ENCODE measurements at regions not wholly inside any gene's neighbourhood (a gene's known extent, or its start where the extent isn't known, plus 50 kb on each side); places are given as distances from the start of the nearest gene placed in this dataset.

GRCh38 chr4:10285028-10285427 lies 168.4 kb upstream of the WDR1 start:
- H2BK120ac ChIP-seq (ENCODE audit: low read depth, low read length) = no peak overlapping the region
- no peak overlapping the region for H2BK5ac ChIP-seq (ENCODE audit: low read length)
- peak overlapping the region; percentile 93 for H4K8ac ChIP-seq (ENCODE audit: low read depth, low read length)
- H2BK15ac ChIP-seq (ENCODE audit: low read length) = no peak overlapping the region
- H3K36me3 ChIP-seq (replicated peaks in 1 of 2; ENCODE audit: control insufficient read depth in 2 of 2, insufficient read depth in 2 of 2, low read length in 2 of 2) = no peaks in the 10 kb centered on the region
- no peak overlapping the region for H4K91ac ChIP-seq (ENCODE audit: low read depth, low read length, poor library complexity)
- no peak overlapping the region for H2AFZ ChIP-seq (ENCODE audit: low read length)
- no peak overlapping the region for H3K4me2 ChIP-seq (ENCODE audit: insufficient read depth, low read length, poor library complexity, severe bottlenecking)
- no peaks in the 10 kb centered on the region for H3K9me3 ChIP-seq (replicated peaks in 1 of 2; ENCODE audit: control insufficient read depth in 2 of 2, insufficient read depth in 1 of 2, low read depth in 1 of 2, low read length in 2 of 2)
- no peak overlapping the region for H3K27ac ChIP-seq (replicated peaks; ENCODE audit: low read length)
- H2AK5ac ChIP-seq (ENCODE audit: low read depth, low read length) = no peak overlapping the region
- no peak overlapping the region for H3K4me3 ChIP-seq (ENCODE audit: low read length in 2 of 2)
- no peak for DNase-seq (ENCODE audit: low spot score)
- H3K23ac ChIP-seq (ENCODE audit: low read depth, low read length, poor library complexity) = no peak overlapping the region
- H2BK12ac ChIP-seq (ENCODE audit: low read length) = no peak overlapping the region
- no peak overlapping the region for H3K14ac ChIP-seq (ENCODE audit: low read length)
- no peak overlapping the region for H3K4ac ChIP-seq (ENCODE audit: low read length)
- H3K27me3 ChIP-seq (ENCODE audit: control insufficient read depth in 3 of 3, insufficient read depth in 3 of 3, low read depth in 1 of 3, low read length in 3 of 3) = no peaks in the 10 kb centered on the region
- no CpG with 5 or more reads among the region's 3 CpGs for WGBS, 2 donors (ENCODE audit: extremely low coverage in 2 of 2, insufficient read length in 2 of 2, insufficient replicate concordance in 1 of 2)
- no peak overlapping the region for H3K18ac ChIP-seq (ENCODE audit: low read length)
- no peak overlapping the region for H3K9ac ChIP-seq (ENCODE audit: low read depth, low read length, poor library complexity)
- H3K4me1 ChIP-seq (ENCODE audit: control insufficient read depth in 2 of 2, insufficient read depth in 1 of 2, low read depth in 1 of 2, low read length in 2 of 2) = peaks cover 0 to 3% of the 10 kb centered on the region in 2 donors
- H3K79me1 ChIP-seq (ENCODE audit: low read depth, low read length) = no peaks in the 10 kb centered on the region

DNA sequence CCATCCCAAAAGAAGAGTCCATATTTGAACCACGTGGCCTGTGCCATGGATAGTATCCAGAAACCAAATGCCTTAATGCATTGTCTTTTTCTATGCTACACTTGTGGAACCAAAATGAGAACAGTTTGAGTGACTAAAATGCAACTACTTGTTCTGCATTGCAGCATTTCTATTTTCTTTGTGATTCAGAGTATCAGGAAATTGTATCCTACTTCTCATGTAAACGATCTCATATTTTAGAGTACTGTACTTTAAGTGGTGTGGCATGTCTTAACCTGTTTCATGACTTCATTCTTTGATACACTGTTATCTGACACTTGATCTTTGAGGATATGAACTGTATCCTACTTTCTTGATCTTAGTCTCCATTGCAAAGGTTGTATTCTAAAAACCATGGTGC lies 167.2 kb upstream of the WDR1 start:
- Histone ChIP-seq H4K91ac (ENCODE audit: low read depth, low read length, poor library complexity) (no peak overlapping the region), H2AFZ (ENCODE audit: low read length) (no peak overlapping the region), H3K36me3 (replicated peaks in 1 of 2; ENCODE audit: control insufficient read depth in 2 of 2, insufficient read depth in 2 of 2, low read length in 2 of 2) (no peaks in the 10 kb centered on the region), H3K23ac (ENCODE audit: low read depth, low read length, poor library complexity) (no peak overlapping the region), H3K27me3 (ENCODE audit: control insufficient read depth in 3 of 3, insufficient read depth in 3 of 3, low read depth in 1 of 3, low read length in 3 of 3) (no peaks in the 10 kb centered on the region), H3K14ac (ENCODE audit: low read length) (no peak overlapping the region), H3K4me2 (ENCODE audit: insufficient read depth, low read length, poor library complexity, severe bottlenecking) (no peak overlapping the region), H3K4me1 (ENCODE audit: control insufficient read depth in 2 of 2, insufficient read depth in 1 of 2, low read depth in 1 of 2, low read length in 2 of 2) (peaks cover 0 to 3% of the 10 kb centered on the region in 2 donors), H3K27ac (replicated peaks; ENCODE audit: low read length) (no peak overlapping the region), H3K4me3 (ENCODE audit: low read length in 2 of 2) (no peak overlapping the region), H2AK5ac (ENCODE audit: low read depth, low read length) (no peak overlapping the region), H2BK12ac (ENCODE audit: low read length) (no peak overlapping the region), H4K8ac (ENCODE audit: low read depth, low read length) (no peak overlapping the region), H3K4ac (ENCODE audit: low read length) (no peak overlapping the region), H3K9ac (ENCODE audit: low read depth, low read length, poor library complexity) (no peak overlapping the region), H3K18ac (ENCODE audit: low read length) (no peak overlapping the region), H2BK5ac (ENCODE audit: low read length) (no peak overlapping the region), H3K9me3 (replicated peaks in 1 of 2; ENCODE audit: control insufficient read depth in 2 of 2, insufficient read depth in 1 of 2, low read depth in 1 of 2, low read length in 2 of 2) (no peaks in the 10 kb centered on the region), H3K79me1 (ENCODE audit: low read depth, low read length) (no peaks in the 10 kb centered on the region), H2BK15ac (ENCODE audit: low read length) (no peak overlapping the region), H2BK120ac (ENCODE audit: low read depth, low read length) (no peak overlapping the region)
- no CpG with 5 or more reads among the region's 2 CpGs for WGBS, 2 donors (ENCODE audit: extremely low coverage in 2 of 2, insufficient read length in 2 of 2, insufficient replicate concordance in 1 of 2)
- no peak for DNase-seq (ENCODE audit: low spot score)

GRCh38 chr4:10281996-10282395 lies 165.4 kb upstream of the WDR1 start:
- no peak overlapping the region for H3K27ac ChIP-seq (replicated peaks; ENCODE audit: low read length)
- no peak for DNase-seq (ENCODE audit: low spot score)
- H3K18ac ChIP-seq (ENCODE audit: low read length) = no peak overlapping the region
- no peak overlapping the region for H4K8ac ChIP-seq (ENCODE audit: low read depth, low read length)
- H3K14ac ChIP-seq (ENCODE audit: low read length) = no peak overlapping the region
- no peaks in the 10 kb centered on the region for H3K9me3 ChIP-seq (replicated peaks in 1 of 2; ENCODE audit: control insufficient read depth in 2 of 2, insufficient read depth in 1 of 2, low read depth in 1 of 2, low read length in 2 of 2)
- no peaks in the 10 kb centered on the region for H3K79me1 ChIP-seq (ENCODE audit: low read depth, low read length)
- no CpG with 5 or more reads among the region's 3 CpGs for WGBS, 2 donors (ENCODE audit: extremely low coverage in 2 of 2, insufficient read length in 2 of 2, insufficient replicate concordance in 1 of 2)
- H2BK120ac ChIP-seq (ENCODE audit: low read depth, low read length) = no peak overlapping the region
- no peak overlapping the region for H3K4ac ChIP-seq (ENCODE audit: low read length)
- no peak overlapping the region for H2BK12ac ChIP-seq (ENCODE audit: low read length)
- H3K36me3 ChIP-seq (replicated peaks in 1 of 2; ENCODE audit: control insufficient read depth in 2 of 2, insufficient read depth in 2 of 2, low read length in 2 of 2) = no peaks in the 10 kb centered on the region
- no peak overlapping the region for H3K4me2 ChIP-seq (ENCODE audit: insufficient read depth, low read length, poor library complexity, severe bottlenecking)
- H3K27me3 ChIP-seq (ENCODE audit: control insufficient read depth in 3 of 3, insufficient read depth in 3 of 3, low read depth in 1 of 3, low read length in 3 of 3) = no peaks in the 10 kb centered on the region
- H3K4me1 ChIP-seq (ENCODE audit: control insufficient read depth in 2 of 2, insufficient read depth in 1 of 2, low read depth in 1 of 2, low read length in 2 of 2) = peaks cover 0 to 3% of the 10 kb centered on the region in 2 donors
- no peak overlapping the region for H2AK5ac ChIP-seq (ENCODE audit: low read depth, low read length)
- H3K4me3 ChIP-seq (ENCODE audit: low read length in 2 of 2) = no peak overlapping the region
- H2BK15ac ChIP-seq (ENCODE audit: low read length) = no peak overlapping the region
- no peak overlapping the region for H2AFZ ChIP-seq (ENCODE audit: low read length)
- no peak overlapping the region for H3K9ac ChIP-seq (ENCODE audit: low read depth, low read length, poor library complexity)
- no peak overlapping the region for H3K23ac ChIP-seq (ENCODE audit: low read depth, low read length, poor library complexity)
- no peak overlapping the region for H2BK5ac ChIP-seq (ENCODE audit: low read length)
- H4K91ac ChIP-seq (ENCODE audit: low read depth, low read length, poor library complexity) = no peak overlapping the region

- DNase-seq (ENCODE audit: low spot score) = no peak
- no peak overlapping the region for H2BK12ac ChIP-seq (ENCODE audit: low read length)
- H2AFZ ChIP-seq (ENCODE audit: low read length) = no peak overlapping the region
- H4K8ac ChIP-seq (ENCODE audit: low read depth, low read length) = no peak overlapping the region
- no peak overlapping the region for H3K4me2 ChIP-seq (ENCODE audit: insufficient read depth, low read length, poor library complexity, severe bottlenecking)
- H3K9me3 ChIP-seq (replicated peaks in 1 of 2; ENCODE audit: control insufficient read depth in 2 of 2, insufficient read depth in 1 of 2, low read depth in 1 of 2, low read length in 2 of 2) = no peaks in the 10 kb centered on the region
- H4K91ac ChIP-seq (ENCODE audit: low read depth, low read length, poor library complexity) = no peak overlapping the region
- H3K27ac ChIP-seq (replicated peaks; ENCODE audit: low read length) = no peak overlapping the region
- H3K4me3 ChIP-seq (ENCODE audit: low read length in 2 of 2) = no peak overlapping the region
- no peak overlapping the region for H3K18ac ChIP-seq (ENCODE audit: low read length)
- no peaks in the 10 kb centered on the region for H3K79me1 ChIP-seq (ENCODE audit: low read depth, low read length)
- H3K14ac ChIP-seq (ENCODE audit: low read length) = no peak overlapping the region
- H3K9ac ChIP-seq (ENCODE audit: low read depth, low read length, poor library complexity) = no peak overlapping the region
- no peaks in the 10 kb centered on the region for H3K27me3 ChIP-seq (ENCODE audit: control insufficient read depth in 3 of 3, insufficient read depth in 3 of 3, low read depth in 1 of 3, low read length in 3 of 3)
- H2BK120ac ChIP-seq (ENCODE audit: low read depth, low read length) = no peak overlapping the region
- H3K4ac ChIP-seq (ENCODE audit: low read length) = no peak overlapping the region
- H3K23ac ChIP-seq (ENCODE audit: low read depth, low read length, poor library complexity) = no peak overlapping the region
- WGBS, 2 donors (ENCODE audit: extremely low coverage in 2 of 2, insufficient read length in 2 of 2, insufficient replicate concordance in 1 of 2) = no CpG with 5 or more reads among the region's 7 CpGs
- no peak overlapping the region for H2AK5ac ChIP-seq (ENCODE audit: low read depth, low read length)
- peaks cover 0 to 3% of the 10 kb centered on the region in 2 donors for H3K4me1 ChIP-seq (ENCODE audit: control insufficient read depth in 2 of 2, insufficient read depth in 1 of 2, low read depth in 1 of 2, low read length in 2 of 2)
- H2BK5ac ChIP-seq (ENCODE audit: low read length) = no peak overlapping the region
- no peaks in the 10 kb centered on the region for H3K36me3 ChIP-seq (replicated peaks in 1 of 2; ENCODE audit: control insufficient read depth in 2 of 2, insufficient read depth in 2 of 2, low read length in 2 of 2)
- no peak overlapping the region for H2BK15ac ChIP-seq (ENCODE audit: low read length)
Measured at GRCh38 chr4:10279261-10279660, 162.7 kb upstream of the WDR1 start.
